Lung (tissue), 11 donors: ENCODE measurements at regions not wholly inside any gene's neighbourhood (a gene's known extent, or its start where the extent isn't known, plus 50 kb on each side); places are given as distances from the start of the nearest gene placed in this dataset.

Experiments
- ATAC-seq: fragments of 200-7000 bp; cut with Tn5 transposase; one replicate; pipeline ENCODE4 v1.9.1; 2020; ENCODE audit warnings: moderate number of reproducible peaks; ENCODE audit not compliant: insufficient read depth, low FRiP score
- DNase-seq, 3 donors: peaks; one replicate each; pipeline ENCODE4 v3.0.0-alpha.2; 2013 to 2017
- H3K27ac ChIP-seq, 2 donors: one replicate each; pipeline ENCODE4 v1.5.1; 2013; ENCODE audit warnings: mild to moderate bottlenecking in 2 of 2, moderate library complexity in 2 of 2, control low read depth in 1 of 2, inconsistent platforms in 1 of 2, low read depth in 1 of 2, low read length in 1 of 2
- H3K27me3 ChIP-seq, 3 donors: one replicate each; pipeline ENCODE4 v1.5.1; 2013; ENCODE audit warnings: low read length in 2 of 3; ENCODE audit not compliant: control insufficient read depth in 3 of 3, insufficient read depth in 3 of 3
- H3K36me3 ChIP-seq, 4 donors: one replicate each; pipeline ENCODE4 v1.5.1; 2013; ENCODE audit warnings: low read length in 4 of 4, mild to moderate bottlenecking in 1 of 4, moderate library complexity in 1 of 4; ENCODE audit not compliant: control insufficient read depth in 4 of 4, insufficient read depth in 4 of 4
- H3K4me1 ChIP-seq, 5 donors: one replicate each; pipeline ENCODE4 v1.5.1; 2013; ENCODE audit warnings: low read length in 5 of 5, mild to moderate bottlenecking in 2 of 5, moderate library complexity in 1 of 5; ENCODE audit not compliant: control insufficient read depth in 5 of 5, insufficient read depth in 5 of 5
- H3K4me3 ChIP-seq: one replicate; pipeline ENCODE4 v1.5.1; 2013; ENCODE audit warnings: mild to moderate bottlenecking, control low read depth, moderate library complexity
- H3K9ac ChIP-seq, 2 donors: one replicate each; pipeline ENCODE4 v1.5.1; 2013; ENCODE audit warnings: low read length in 2 of 2, control low read depth in 1 of 2; ENCODE audit not compliant: insufficient read depth in 1 of 2
- H3K9me3 ChIP-seq, 4 donors: one replicate each; pipeline ENCODE4 v1.5.1; 2013; ENCODE audit warnings: low read length in 3 of 4, mild to moderate bottlenecking in 1 of 4, moderate library complexity in 1 of 4; ENCODE audit not compliant: control insufficient read depth in 4 of 4, insufficient read depth in 3 of 4
- CTCF ChIP-seq: IDR thresholded peaks from 2 replicates; pipeline ENCODE4 v1.5.1; 2012; ENCODE audit warnings: mild to moderate bottlenecking; ENCODE audit errors: control extremely low read depth, extremely low read depth
- WGBS, 2 donors: extraction: QIAGEN DNeasy Blood & Tissue Kit; methylation state at CpG; one replicate each; pipeline ENCODE4 v1.1.7; 2013; 5-methylcytosine and 5-hydroxymethylcytosine counted together
- donor health status: control.
- donor health status: control.
- donor health status: Bipolar disorder and iron deficiency.
- donor health status: healthy.
- donor health status: DM: yes; HTN: yes; CAD: no.

- WGBS, 2 donors = 83 to 88% methylated on average over 9 of the region's 9 CpGs
- no peaks in the 10 kb centered on the region for H3K9me3 ChIP-seq
- no peak overlapping the region for H3K27ac ChIP-seq
- no peak overlapping the region for H3K9ac ChIP-seq
- TF ChIP-seq CTCF = no peak
- no peak for ATAC-seq
- peaks cover 0 to 11% (median 0%) of the 10 kb centered on the region in 5 donors for H3K4me1 ChIP-seq
- H3K27me3 ChIP-seq = no peaks in the 10 kb centered on the region
- no peaks in the 10 kb centered on the region for H3K36me3 ChIP-seq
- H3K4me3 ChIP-seq = no peak overlapping the region
- no peak for DNase-seq
Measured at GRCh38 chr13:97878431-97879375, 74.8 kb upstream of the IPO5 start.

- Histone ChIP-seq H3K27ac (no peak overlapping the region), H3K9me3 (no peaks in the 10 kb centered on the region), H3K27me3 (no peaks in the 10 kb centered on the region), H3K4me3 (no peak overlapping the region), H3K4me1 (peaks cover 0 to 11% (median 0%) of the 10 kb centered on the region in 5 donors), H3K36me3 (no peaks in the 10 kb centered on the region), H3K9ac (no peak overlapping the region)
- DNase-seq (peak in 2 of 3 donors; percentile 52 to 58), ATAC-seq (no peak)
- TF ChIP-seq CTCF = no peak
- WGBS, 2 donors = 68 to 72% methylated on average over 8 of the region's 8 CpGs
Measured at GRCh38 chr13:97879646-97880310, 73.7 kb upstream of the IPO5 start.

- no peak overlapping the region for H3K27ac ChIP-seq
- WGBS, 2 donors = 81 to 89% methylated on average over 5 of the region's 5 CpGs
- no peak for ATAC-seq
Measured at GRCh38 chr13:97880311-97880675, 73.2 kb upstream of the IPO5 start.

More at GRCh38 chr13:97880311-97880675, 73.2 kb upstream of the IPO5 start:
- no peaks in the 10 kb centered on the region for H3K36me3 ChIP-seq
- DNase-seq = no peak
- peaks cover 0 to 11% (median 0%) of the 10 kb centered on the region in 5 donors for H3K4me1 ChIP-seq
- no peak for TF ChIP-seq CTCF
- H3K27me3 ChIP-seq = no peaks in the 10 kb centered on the region
- H3K4me3 ChIP-seq = no peak overlapping the region
- H3K9ac ChIP-seq = no peak overlapping the region
- no peaks in the 10 kb centered on the region for H3K9me3 ChIP-seq
